Uterus (tissue), 2 donors: ENCODE measurements at regions not wholly inside any gene's neighbourhood (a gene's known extent, or its start where the extent isn't known, plus 50 kb on each side); places are given as distances from the start of the nearest gene placed in this dataset.

Experiments
- CTCF ChIP-seq, 4 experiments: fragments of 200-600 bp in 2 of 4; fragments of 450-650 bp in 2 of 4; sonication (generic) in 2 of 4; IDR thresholded peaks; one replicate each; pipeline ENCODE4 v1.5.1; 2016 to 2019; ENCODE audit warnings: antibody characterized with exemption in 4 of 4, mild to moderate bottlenecking in 2 of 4, moderate library complexity in 1 of 4
- POLR2A ChIP-seq, 2 donors: fragments of 450-650 bp; IDR thresholded peaks; one replicate each; pipeline ENCODE4 v1.6.1; 2016; ENCODE audit warnings: antibody characterized with exemption in 2 of 2, mild to moderate bottlenecking in 1 of 2, moderate library complexity in 1 of 2

- no peak for TF ChIP-seq POLR2A (IDR thresholded peaks at IDR 0.05)
- TF ChIP-seq CTCF (IDR thresholded peaks at IDR 0.05) = no peak
These were observed 755.2 kb downstream of the NR2F2 start for GRCh38 chr15:97085731-97086130.
